WTC11 (cell line): ENCODE measurements at regions not wholly inside any gene's neighbourhood (a gene's known extent, or its start where the extent isn't known, plus 50 kb on each side); places are given as distances from the start of the nearest gene placed in this dataset.
A peak's percentile ranks its signal among the peaks of the same experiment; 100 is the strongest.

Source experiments
- ATAC-seq: fragments of 200-7000 bp; cut with Tn5 transposase; 2 replicates; pipeline ENCODE4 v1.10.0; 2021; ENCODE audit warnings: mild to moderate bottlenecking, moderate library complexity
- CTCF ChIA-PET: fragments of 300-600 bp; sonication (Branson Sonifier 250); formaldehyde crosslinking; loops from one replicate; lab custom pipeline; 2021; ENCODE audit warnings: antibody characterized with exemption; lab: Charles Lee
- POLR2A ChIA-PET: fragments of 350-600 bp; sonication (Branson Sonifier 250); formaldehyde crosslinking; loops from one replicate; lab custom pipeline; 2021; ENCODE audit warnings: antibody characterized with exemption; lab: Charles Lee
- DNase-seq: peaks from one replicate; pipeline ENCODE4 v3.0.0; 2021; ENCODE audit warnings: low spot score
- H3K27ac Mint-ChIP-seq: 2 replicates; pipeline ENCODE4 v1.8.0; 2021; ENCODE audit warnings: mixed read lengths
- H3K27me3 Mint-ChIP-seq: 2 replicates; pipeline ENCODE4 v1.8.0; 2021; ENCODE audit warnings: low read depth, mild to moderate bottlenecking, moderate library complexity, mixed read lengths
- H3K36me3 Mint-ChIP-seq: 2 replicates; pipeline ENCODE4 v1.8.0; 2021; ENCODE audit warnings: mixed read lengths
- H3K4me1 Mint-ChIP-seq: 2 replicates; pipeline ENCODE4 v1.8.0; 2022; ENCODE audit warnings: mixed read lengths
- H3K4me3 Mint-ChIP-seq: 2 replicates; pipeline ENCODE4 v1.8.0; 2021; ENCODE audit warnings: mild to moderate bottlenecking, moderate library complexity, mixed read lengths
- H3K9me3 Mint-ChIP-seq: 2 replicates; pipeline ENCODE4 v1.8.0; 2021; ENCODE audit warnings: mixed read lengths
- ATF1 ChIP-seq: sonication (generic); formaldehyde crosslinking; IDR thresholded peaks from 2 replicates; pipeline ENCODE4 v1.8.1; 2023; ENCODE audit warnings: mild to moderate bottlenecking, moderate library complexity, missing genetic modification reagents
- FOXK1 ChIP-seq: sonication (generic); formaldehyde crosslinking; IDR thresholded peaks from 2 replicates; pipeline ENCODE4 v1.8.0; 2022; ENCODE audit warnings: mild to moderate bottlenecking, moderate library complexity, missing genetic modification reagents
- NR3C1 ChIP-seq: sonication (generic); formaldehyde crosslinking; conservative IDR thresholded peaks from 2 replicates; pipeline ENCODE4 v1.8.1; 2023; ENCODE audit warnings: low read depth, mild to moderate bottlenecking, missing genetic modification reagents
- RORB ChIP-seq: fragments of 250-450 bp; sonication (Bioruptor Pico); IDR thresholded peaks from 2 replicates; pipeline ENCODE4 v1.9.0; 2021; ENCODE audit warnings: mild to moderate bottlenecking
- TEAD4 ChIP-seq: sonication (generic); formaldehyde crosslinking; IDR thresholded peaks from 2 replicates; pipeline ENCODE4 v1.8.0; 2022; ENCODE audit warnings: mild to moderate bottlenecking, missing genetic modification reagents
- TP53 ChIP-seq: sonication (generic); formaldehyde crosslinking; IDR thresholded peaks from 2 replicates; pipeline ENCODE4 v1.8.1; 2023; ENCODE audit warnings: mild to moderate bottlenecking, missing genetic modification reagents
- ZNF232 ChIP-seq: sonication (generic); formaldehyde crosslinking; IDR thresholded peaks from 2 replicates; pipeline ENCODE4 v1.8.0; 2022; ENCODE audit warnings: mild to moderate bottlenecking, missing genetic modification reagents
- ZNF263 ChIP-seq: sonication (generic); formaldehyde crosslinking; IDR thresholded peaks from 2 replicates; pipeline ENCODE4 v1.8.1; 2022; ENCODE audit warnings: low read depth, mild to moderate bottlenecking, moderate library complexity, missing genetic modification reagents
- TF ChIP-seq, protein P1 (sequence below): sonication (generic); formaldehyde crosslinking; IDR thresholded peaks from 2 replicates; pipeline ENCODE4 v1.8.0; 2022; ENCODE audit warnings: mild to moderate bottlenecking, missing genetic modification reagents
- TF ChIP-seq, protein P2 (sequence below): sonication (generic); formaldehyde crosslinking; IDR thresholded peaks from 2 replicates; pipeline ENCODE4 v1.8.1; 2022; ENCODE audit warnings: low read depth, missing genetic modification reagents, borderline replicate concordance
- TF ChIP-seq, protein P3 (sequence below): sonication (generic); formaldehyde crosslinking; conservative IDR thresholded peaks from 2 replicates; pipeline ENCODE4 v1.8.1; 2023; ENCODE audit warnings: mild to moderate bottlenecking, low read depth, missing genetic modification reagents, moderate library complexity
- TF ChIP-seq, protein P4 (sequence below): sonication (generic); formaldehyde crosslinking; IDR thresholded peaks from 2 replicates; pipeline ENCODE4 v1.8.1; 2023; ENCODE audit warnings: mild to moderate bottlenecking, moderate library complexity, missing genetic modification reagents
- TF ChIP-seq, protein P5 (sequence below): fragments of 250-450 bp; sonication (Bioruptor Pico); IDR thresholded peaks from 2 replicates; pipeline ENCODE4 v1.9.0; 2021; ENCODE audit warnings: mild to moderate bottlenecking
- TF ChIP-seq, protein P6 (sequence below): sonication (generic); formaldehyde crosslinking; IDR thresholded peaks from 2 replicates; pipeline ENCODE4 v1.8.1; 2023; ENCODE audit warnings: mild to moderate bottlenecking, missing genetic modification reagents, moderate library complexity
- TF ChIP-seq, protein P7 (sequence below): fragments of 250-450 bp; sonication (Bioruptor Pico); IDR thresholded peaks from 2 replicates; pipeline ENCODE4 v2.1.2; 2022; ENCODE audit warnings: mild to moderate bottlenecking, moderate library complexity

DNA sequence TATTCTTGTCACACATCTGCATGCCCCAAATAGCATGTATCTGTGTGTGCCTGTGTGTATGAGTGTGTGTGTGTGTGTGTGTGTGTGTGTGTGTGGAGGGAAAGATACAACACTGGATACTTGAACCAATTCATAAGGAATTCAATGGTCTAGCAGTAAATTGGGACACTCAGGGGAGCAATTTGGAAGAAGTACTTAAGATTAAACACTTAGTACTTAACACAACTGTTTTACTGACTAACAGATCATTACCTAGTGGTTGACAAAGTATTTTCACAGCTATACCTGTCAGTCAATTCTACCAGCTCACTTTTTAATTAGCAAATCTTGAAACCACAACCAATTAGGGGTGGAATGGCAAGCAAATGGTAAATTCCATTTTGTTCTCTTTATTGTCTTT lies 1024.1 kb downstream of the TMEM182 start:
- Mint-ChIP-seq H3K27ac (no peak overlapping the region), H3K36me3 (no peaks in the 10 kb centered on the region), H3K4me3 (no peak overlapping the region), H3K27me3 (peaks cover 84% of the 10 kb centered on the region), H3K4me1 (peaks cover 34% of the 10 kb centered on the region), H3K9me3 (no peaks in the 10 kb centered on the region)
- CTCF ChIA-PET, result no interaction called here
- ATAC-seq (no peak), DNase-seq (no peak)
- TF ChIP-seq, protein P1, sequence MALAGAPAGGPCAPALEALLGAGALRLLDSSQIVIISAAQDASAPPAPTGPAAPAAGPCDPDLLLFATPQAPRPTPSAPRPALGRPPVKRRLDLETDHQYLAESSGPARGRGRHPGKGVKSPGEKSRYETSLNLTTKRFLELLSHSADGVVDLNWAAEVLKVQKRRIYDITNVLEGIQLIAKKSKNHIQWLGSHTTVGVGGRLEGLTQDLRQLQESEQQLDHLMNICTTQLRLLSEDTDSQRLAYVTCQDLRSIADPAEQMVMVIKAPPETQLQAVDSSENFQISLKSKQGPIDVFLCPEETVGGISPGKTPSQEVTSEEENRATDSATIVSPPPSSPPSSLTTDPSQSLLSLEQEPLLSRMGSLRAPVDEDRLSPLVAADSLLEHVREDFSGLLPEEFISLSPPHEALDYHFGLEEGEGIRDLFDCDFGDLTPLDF (CRISPR knock-in tag), result no peak
- POLR2A ChIA-PET, result no interaction called here

DNA sequence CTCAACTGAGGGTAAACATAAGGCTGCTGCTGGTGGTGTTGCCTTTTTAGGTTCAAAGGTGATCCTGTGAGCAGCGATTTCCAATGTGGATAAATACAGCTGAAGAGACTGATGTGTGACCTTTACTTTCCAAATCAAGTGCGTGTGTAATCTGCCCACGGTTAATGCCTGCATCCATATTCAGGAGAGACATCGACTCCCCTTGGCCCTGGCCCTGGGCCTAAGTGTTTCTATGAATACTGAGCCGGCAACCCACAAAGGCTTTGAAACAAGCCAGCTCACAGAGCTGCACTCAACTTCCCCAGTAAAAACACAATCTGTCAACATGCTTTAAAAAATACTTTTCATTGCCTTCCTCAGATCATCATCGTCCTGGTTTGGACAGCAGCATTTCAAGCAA lies 1026.6 kb downstream of the TMEM182 start:
- no peak overlapping the region for H3K27ac Mint-ChIP-seq
- ChIA-PET CTCF (no interaction called here), POLR2A (no interaction called here)
- H3K27me3 Mint-ChIP-seq, result peaks cover 90% of the 10 kb centered on the region
- no peak for DNase-seq
- H3K4me3 Mint-ChIP-seq, result no peak overlapping the region
- TF ChIP-seq ZNF263 (CRISPR knock-in tag) (no peak), TEAD4 (no peak), TP53 (CRISPR knock-in tag) (no peak), ZNF232 (no peak), FOXK1 (CRISPR knock-in tag) (no peak), NR3C1 (CRISPR knock-in tag) (no peak), ATF1 (no peak)
- TF ChIP-seq, protein P2, sequence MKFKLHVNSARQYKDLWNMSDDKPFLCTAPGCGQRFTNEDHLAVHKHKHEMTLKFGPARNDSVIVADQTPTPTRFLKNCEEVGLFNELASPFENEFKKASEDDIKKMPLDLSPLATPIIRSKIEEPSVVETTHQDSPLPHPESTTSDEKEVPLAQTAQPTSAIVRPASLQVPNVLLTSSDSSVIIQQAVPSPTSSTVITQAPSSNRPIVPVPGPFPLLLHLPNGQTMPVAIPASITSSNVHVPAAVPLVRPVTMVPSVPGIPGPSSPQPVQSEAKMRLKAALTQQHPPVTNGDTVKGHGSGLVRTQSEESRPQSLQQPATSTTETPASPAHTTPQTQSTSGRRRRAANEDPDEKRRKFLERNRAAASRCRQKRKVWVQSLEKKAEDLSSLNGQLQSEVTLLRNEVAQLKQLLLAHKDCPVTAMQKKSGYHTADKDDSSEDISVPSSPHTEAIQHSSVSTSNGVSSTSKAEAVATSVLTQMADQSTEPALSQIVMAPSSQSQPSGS (CRISPR knock-in tag), result no peak
- TF ChIP-seq, protein P3, sequence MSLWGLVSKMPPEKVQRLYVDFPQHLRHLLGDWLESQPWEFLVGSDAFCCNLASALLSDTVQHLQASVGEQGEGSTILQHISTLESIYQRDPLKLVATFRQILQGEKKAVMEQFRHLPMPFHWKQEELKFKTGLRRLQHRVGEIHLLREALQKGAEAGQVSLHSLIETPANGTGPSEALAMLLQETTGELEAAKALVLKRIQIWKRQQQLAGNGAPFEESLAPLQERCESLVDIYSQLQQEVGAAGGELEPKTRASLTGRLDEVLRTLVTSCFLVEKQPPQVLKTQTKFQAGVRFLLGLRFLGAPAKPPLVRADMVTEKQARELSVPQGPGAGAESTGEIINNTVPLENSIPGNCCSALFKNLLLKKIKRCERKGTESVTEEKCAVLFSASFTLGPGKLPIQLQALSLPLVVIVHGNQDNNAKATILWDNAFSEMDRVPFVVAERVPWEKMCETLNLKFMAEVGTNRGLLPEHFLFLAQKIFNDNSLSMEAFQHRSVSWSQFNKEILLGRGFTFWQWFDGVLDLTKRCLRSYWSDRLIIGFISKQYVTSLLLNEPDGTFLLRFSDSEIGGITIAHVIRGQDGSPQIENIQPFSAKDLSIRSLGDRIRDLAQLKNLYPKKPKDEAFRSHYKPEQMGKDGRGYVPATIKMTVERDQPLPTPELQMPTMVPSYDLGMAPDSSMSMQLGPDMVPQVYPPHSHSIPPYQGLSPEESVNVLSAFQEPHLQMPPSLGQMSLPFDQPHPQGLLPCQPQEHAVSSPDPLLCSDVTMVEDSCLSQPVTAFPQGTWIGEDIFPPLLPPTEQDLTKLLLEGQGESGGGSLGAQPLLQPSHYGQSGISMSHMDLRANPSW (CRISPR knock-in tag), result no peak
- TF ChIP-seq, protein P4, sequence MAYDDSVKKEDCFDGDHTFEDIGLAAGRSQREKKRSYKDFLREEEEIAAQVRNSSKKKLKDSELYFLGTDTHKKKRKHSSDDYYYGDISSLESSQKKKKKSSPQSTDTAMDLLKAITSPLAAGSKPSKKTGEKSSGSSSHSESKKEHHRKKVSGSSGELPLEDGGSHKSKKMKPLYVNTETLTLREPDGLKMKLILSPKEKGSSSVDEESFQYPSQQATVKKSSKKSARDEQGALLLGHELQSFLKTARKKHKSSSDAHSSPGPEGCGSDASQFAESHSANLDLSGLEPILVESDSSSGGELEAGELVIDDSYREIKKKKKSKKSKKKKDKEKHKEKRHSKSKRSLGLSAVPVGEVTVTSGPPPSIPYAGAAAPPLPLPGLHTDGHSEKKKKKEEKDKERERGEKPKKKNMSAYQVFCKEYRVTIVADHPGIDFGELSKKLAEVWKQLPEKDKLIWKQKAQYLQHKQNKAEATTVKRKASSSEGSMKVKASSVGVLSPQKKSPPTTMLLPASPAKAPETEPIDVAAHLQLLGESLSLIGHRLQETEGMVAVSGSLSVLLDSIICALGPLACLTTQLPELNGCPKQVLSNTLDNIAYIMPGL (CRISPR knock-in tag), result no peak
- TF ChIP-seq, protein P5, sequence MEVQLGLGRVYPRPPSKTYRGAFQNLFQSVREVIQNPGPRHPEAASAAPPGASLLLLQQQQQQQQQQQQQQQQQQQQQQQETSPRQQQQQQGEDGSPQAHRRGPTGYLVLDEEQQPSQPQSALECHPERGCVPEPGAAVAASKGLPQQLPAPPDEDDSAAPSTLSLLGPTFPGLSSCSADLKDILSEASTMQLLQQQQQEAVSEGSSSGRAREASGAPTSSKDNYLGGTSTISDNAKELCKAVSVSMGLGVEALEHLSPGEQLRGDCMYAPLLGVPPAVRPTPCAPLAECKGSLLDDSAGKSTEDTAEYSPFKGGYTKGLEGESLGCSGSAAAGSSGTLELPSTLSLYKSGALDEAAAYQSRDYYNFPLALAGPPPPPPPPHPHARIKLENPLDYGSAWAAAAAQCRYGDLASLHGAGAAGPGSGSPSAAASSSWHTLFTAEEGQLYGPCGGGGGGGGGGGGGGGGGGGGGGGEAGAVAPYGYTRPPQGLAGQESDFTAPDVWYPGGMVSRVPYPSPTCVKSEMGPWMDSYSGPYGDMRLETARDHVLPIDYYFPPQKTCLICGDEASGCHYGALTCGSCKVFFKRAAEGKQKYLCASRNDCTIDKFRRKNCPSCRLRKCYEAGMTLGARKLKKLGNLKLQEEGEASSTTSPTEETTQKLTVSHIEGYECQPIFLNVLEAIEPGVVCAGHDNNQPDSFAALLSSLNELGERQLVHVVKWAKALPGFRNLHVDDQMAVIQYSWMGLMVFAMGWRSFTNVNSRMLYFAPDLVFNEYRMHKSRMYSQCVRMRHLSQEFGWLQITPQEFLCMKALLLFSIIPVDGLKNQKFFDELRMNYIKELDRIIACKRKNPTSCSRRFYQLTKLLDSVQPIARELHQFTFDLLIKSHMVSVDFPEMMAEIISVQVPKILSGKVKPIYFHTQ, result no peak
- H3K36me3 Mint-ChIP-seq, result peaks cover 4% of the 10 kb centered on the region; the same call in 1 of the 2 replicates
- no peak for ATAC-seq
- 0 out of 2 replicates have a peak, but pooled peaks cover 1% of the 10 kb centered on the region for H3K9me3 Mint-ChIP-seq
- peaks cover 43% of the 10 kb centered on the region for H3K4me1 Mint-ChIP-seq

DNA sequence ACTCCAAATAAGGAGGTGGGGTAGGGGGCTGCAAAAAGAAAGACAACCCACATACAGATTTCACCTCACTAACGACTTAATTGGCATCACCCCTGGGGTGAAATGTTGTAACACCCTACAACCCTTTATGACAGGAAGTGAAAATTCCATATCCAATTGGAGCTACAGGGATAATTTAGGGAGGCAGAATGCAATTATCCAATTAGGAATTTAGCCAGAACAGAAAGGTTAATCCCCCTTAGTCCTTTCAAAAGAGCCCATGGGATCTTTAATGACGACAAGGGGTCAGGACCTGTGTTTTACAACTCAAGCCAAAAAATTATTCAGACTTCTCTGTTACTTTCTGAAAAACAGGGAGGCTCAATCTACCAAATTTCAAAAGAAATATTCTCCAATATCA lies 1027.1 kb downstream of the TMEM182 start:
- peaks cover 90% of the 10 kb centered on the region for H3K27me3 Mint-ChIP-seq
- no peak for ATAC-seq

More for the DNA sequence above, 1027.1 kb downstream of the TMEM182 start:
- DNase-seq, result no peak
- ChIA-PET CTCF (no interaction called here), POLR2A (no interaction called here)
- H3K4me1 Mint-ChIP-seq, result peaks cover 38% of the 10 kb centered on the region
- TF ChIP-seq, protein P6, sequence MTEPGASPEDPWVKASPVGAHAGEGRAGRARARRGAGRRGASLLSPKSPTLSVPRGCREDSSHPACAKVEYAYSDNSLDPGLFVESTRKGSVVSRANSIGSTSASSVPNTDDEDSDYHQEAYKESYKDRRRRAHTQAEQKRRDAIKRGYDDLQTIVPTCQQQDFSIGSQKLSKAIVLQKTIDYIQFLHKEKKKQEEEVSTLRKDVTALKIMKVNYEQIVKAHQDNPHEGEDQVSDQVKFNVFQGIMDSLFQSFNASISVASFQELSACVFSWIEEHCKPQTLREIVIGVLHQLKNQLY (CRISPR knock-in tag), result no peak
- 0 out of 2 replicates have a peak, but pooled peaks have one; percentile 24 for TF ChIP-seq RORB (CRISPR knock-in tag)
- TF ChIP-seq, protein P7, sequence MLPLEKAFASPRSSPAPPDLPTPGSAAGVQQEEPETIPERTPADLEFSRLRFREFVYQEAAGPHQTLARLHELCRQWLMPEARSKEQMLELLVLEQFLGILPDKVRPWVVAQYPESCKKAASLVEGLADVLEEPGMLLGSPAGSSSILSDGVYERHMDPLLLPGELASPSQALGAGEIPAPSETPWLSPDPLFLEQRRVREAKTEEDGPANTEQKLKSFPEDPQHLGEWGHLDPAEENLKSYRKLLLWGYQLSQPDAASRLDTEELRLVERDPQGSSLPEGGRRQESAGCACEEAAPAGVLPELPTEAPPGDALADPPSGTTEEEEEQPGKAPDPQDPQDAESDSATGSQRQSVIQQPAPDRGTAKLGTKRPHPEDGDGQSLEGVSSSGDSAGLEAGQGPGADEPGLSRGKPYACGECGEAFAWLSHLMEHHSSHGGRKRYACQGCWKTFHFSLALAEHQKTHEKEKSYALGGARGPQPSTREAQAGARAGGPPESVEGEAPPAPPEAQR (CRISPR knock-in tag), result no peak
- peaks cover 7% of the 10 kb centered on the region for H3K9me3 Mint-ChIP-seq
- peaks cover 10% of the 10 kb centered on the region; the same call in 1 of the 2 replicates for H3K36me3 Mint-ChIP-seq
- no peak overlapping the region for H3K4me3 Mint-ChIP-seq
- H3K27ac Mint-ChIP-seq, result no peak overlapping the region
